OCI-M1 (cell line): ENCODE measurements at regions not wholly inside any gene's neighbourhood (a gene's known extent, or its start where the extent isn't known, plus 50 kb on each side); places are given as distances from the start of the nearest gene placed in this dataset.
"Not testable (repeated sequence)": the region's sequence is repeated elsewhere in the genome, so short reads cannot be mapped to it uniquely, and the experiment has no call there.

ENCODE experiments used
- DNase-seq: peaks from one replicate; lab custom pipeline; 2025; lab: John Stamatoyannopoulos, UW

DNA sequence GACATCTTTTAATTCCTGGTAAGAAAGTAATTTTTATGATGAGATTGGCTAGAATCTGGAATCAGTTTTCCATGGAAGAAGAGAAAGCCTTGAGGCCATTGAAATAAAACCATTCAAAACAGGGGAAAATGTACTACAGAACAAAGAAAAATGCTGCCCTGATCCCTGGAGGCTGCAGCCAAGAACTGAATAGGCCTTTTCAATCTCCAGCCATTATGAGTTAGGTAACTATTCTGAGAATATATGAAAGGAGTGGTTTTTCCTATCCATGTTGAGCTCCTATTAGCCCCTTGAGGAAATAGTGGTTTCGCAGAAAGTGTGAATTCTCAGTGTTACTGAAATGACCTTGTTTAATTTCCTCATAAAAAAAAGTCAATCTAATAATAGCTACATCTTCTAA, 408.5 kb upstream of the GRAMD2B start:
- no peak for DNase-seq

DNA sequence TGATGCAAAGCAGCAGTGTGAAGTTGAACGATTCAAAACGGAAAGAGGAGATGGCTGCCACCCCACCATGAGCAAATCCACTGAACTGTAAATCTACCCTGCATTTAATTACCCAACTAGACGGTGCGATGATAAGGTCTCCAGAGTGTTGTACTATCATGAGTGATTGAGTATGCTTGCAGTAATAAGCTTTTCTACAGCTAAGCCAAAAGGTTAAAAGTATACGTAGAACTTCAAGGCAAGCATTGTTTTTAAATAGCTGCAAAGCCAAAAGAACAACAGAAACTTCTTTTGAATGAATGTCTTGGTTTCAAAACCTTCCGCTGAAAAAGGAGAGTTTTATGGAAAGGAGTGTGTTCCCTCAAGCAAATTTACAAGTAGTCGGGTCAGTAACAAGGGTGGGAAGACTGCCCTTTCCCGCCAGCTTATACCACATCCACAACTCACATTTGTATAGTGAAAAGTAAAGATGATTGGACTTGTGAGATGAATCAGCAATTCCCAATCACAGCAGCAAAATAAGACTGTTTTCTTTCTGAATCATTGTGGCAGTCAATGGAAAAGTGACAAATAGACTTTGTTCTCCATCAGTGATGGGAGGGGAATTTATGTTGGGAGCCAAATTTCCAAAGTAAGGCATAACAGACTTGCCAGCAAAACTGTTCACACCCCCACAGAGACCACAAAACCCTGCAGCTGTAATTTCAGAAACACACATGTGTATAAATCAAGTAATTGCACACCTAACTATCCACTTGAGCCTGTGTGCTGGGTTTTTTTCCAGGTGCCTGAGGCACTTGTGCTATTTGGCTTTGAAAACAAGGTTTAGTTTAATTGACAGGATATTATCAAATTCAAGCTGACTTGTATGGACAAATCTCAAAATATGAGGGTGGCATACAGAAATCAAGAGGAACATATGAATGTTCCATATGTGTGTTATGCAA, 407.7 kb upstream of the GRAMD2B start:
- DNase-seq: no peak

DNA sequence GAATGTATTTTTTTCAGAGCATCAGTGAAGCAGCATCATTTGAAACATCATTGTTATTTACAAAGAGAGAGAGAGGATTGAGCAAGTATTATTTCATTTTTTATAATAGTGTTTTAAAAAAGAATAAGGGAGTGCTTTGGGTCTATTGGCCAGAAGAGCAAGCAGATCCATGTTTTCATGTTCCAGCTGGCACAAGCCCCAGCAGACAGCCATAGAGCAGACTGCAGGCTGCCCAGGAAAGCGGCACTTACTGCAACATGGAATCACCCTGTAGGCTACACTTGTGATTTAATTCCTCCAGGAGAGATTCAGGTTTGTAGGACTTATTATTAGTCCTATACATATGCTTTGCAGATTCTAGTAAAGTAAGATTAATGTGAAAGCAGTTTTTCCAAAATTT, 407.0 kb upstream of the GRAMD2B start:
- no peak for DNase-seq

DNA sequence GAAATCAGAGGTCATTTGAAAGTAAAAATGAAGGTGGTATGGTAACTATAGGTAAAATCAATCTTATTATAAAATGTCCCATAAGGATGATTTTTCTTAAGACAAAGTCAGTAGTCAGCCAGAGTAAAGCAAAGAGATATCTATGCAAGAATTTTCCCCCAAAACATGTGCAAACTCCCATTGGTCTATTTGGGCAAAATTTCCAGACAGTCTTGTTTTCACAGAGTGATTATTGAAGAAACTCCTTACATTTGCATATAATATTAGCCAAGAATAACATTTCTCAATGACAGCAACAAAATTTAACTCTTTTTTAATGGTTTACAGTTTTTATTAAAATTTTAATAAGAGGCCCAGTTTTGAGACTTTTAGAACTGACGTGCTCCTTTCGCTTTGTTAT, 406.1 kb upstream of the GRAMD2B start:
- DNase-seq: no peak

DNA sequence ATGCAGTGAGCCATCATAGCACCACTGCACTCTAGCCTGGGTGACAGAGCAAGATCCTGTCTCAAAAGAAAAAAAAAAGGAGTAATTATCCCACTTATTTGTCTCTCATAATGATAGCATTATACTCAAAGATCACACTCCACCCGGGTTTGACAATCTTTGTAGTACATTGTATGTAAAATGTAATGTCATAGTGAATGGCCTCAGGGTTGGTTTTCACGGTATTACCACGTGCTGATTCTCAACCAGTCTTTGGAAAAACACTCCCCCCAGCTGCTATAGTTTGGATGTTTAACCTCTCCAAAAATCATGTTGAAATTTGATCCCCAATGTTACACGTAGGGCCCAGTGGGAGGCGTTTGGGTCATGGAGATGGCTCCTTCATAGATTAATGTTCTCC, 402.4 kb upstream of the GRAMD2B start:
- no peak for DNase-seq

DNA sequence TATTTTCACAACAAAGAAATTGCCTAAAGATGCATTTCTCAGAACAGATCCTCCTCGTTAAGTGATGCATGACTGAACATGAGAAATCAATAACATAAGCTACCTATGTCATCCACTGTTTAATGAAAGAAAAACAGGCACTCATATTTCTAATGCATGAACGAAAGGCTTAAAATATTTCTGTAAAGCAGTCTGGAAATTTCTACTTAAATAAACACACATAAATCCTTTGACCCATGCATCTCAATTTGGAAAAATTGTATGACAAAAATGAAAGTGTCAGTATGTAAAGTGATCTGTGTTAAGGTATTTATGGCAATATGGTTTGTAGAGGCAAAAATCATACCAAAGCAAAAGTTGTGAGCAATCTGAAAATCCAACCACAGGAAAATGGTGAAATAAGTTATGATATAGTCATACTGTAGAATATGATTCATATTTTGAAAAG, 399.2 kb upstream of the GRAMD2B start:
- DNase-seq: no peak

DNA sequence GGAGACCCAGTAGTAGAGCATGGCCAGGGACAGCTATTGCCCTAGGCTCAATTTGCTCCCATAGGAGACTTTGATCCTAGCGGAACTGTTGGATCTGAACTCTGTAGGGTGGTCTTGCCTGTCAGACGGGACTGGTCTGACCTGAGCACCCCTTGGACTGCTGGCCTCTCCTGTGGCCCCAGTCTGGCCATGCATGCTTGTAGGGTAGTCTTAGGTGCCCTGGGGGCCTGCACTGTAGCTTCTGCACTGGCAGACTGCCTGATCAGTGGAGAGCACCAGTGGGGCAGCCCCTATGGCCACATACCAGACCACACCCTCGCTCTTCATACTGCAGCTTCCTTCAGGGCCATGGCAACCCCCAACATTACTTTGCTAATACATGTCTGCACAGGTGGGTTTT, 396.1 kb upstream of the GRAMD2B start:
- no peak for DNase-seq

DNA sequence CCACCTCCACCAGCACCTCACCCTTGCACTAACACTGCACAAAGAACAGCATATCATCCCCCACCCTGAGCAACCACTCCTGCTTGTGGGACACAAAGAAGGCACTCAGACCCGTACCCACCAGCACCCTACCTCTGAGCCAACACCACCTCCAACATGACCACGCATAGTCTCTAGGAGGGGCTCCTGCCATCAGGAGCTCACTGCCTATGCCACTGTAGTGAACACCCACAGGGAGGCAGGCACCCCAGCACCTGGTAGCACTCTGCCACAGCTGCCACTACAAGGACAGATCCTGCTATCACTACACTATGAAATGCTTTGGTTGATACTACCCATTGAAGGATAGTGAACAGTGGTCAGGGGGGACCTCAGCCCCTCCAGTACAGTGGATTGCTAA, 395.6 kb upstream of the GRAMD2B start:
- DNase-seq: no peak

DNA sequence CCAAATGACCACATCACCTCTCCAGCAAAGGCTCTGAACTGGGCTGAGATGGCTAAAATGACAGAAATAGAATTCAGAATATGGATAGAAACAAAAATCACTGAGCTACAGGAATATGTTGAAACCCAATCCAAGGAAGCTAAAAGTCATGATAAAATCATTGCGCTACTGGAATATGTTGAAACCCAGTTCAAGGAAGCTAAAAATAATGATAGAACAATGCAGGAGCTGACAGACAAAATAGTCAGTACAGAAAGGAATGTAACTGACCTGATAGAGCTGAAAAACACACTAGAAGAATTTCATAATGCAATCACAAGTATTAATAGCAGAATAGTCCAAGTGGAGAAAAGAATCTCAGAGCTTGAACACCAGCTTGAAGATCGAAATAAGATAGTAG, 394.9 kb upstream of the GRAMD2B start:
- no peak for DNase-seq

DNA sequence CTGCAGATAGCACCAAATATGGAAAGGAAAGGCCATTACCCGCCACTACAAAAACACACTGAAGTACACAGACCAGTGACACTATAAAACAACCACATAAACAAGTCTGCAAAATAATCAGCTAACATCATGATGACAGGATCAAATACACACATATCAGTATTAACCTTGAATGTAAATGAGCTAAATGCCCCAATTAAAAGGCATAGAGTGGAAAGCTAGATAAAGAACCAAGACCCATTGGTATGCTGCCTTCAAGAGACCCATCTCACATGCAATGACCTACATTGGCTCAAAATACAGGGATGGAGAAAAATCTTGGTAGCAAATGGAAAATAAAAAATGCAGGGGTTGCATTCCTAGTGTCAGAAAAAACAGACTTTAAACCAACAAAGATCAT, 393.9 kb upstream of the GRAMD2B start:
- DNase-seq: not testable (repeated sequence)

DNA sequence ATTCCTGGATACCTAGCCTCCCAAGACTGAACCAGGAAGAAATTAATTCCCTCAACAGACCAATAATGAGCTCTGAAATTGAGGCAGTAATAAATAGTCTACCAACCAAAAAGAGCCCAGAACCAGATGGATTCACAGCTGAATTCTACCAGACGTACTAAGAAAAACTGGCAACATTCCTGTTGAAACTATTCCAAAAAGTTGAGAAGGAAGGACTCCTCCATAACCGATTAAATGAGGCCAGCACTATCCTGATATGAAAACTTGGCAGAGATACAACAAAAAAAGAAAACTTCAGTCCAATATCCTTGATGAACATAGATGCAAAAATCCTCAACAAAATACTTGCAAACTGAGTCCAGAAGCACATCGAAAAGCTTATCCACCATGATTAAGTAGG, 392.5 kb upstream of the GRAMD2B start:
- DNase-seq: no peak

DNA sequence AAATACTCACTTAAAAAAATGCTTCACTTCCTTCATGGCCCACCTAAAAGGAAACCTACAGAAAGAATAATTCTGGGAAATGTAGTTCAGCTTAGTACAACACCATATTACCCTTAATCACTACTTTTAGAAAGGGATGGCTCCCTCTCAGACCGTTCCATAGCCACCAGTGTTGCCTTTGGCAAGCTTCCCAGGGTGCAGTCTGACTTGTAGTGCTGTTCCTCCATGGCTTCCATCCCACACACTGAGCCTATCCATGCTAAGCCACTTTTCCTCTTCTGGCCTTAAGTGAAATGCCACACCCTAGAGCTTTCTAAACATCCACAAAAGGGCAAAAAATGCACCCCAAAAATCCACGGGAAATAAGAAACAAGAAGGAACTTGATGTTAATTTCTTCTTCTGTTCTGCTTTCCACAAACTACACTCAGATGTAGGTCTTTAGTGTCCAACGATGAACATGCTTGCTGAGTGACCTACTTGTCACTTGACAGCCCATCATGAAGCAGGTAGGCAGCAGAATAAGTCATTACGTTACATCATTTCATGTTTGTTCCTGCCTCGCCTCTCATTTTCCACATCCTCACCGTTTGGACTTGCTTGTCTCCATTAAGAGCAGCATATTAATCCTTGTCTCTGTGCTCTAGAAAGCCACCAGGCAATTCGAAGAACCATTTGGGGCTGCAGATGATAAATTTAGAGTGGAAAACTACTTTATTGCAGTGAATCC, 391.1 kb upstream of the GRAMD2B start:
- no peak for DNase-seq

DNA sequence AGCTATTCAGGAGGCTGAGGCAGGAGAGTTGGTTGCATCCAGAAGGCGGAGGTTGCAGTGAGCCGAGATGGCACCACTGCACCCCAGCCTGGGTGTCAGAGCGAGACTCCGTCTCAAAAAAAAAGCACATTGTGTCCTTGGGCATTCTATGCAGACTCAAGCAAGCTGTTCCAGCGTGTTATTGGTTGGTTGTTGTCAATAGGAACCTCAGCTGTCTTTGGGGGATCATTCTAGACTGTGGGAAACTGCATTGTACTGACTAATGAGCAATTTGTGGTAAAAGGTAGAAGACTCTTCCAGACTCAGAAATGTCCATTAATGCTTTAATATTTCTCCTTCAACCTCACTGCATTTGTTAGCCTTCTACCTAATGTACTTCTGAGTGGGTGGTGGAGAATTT, 379.5 kb upstream of the GRAMD2B start:
- DNase-seq: no peak

DNA sequence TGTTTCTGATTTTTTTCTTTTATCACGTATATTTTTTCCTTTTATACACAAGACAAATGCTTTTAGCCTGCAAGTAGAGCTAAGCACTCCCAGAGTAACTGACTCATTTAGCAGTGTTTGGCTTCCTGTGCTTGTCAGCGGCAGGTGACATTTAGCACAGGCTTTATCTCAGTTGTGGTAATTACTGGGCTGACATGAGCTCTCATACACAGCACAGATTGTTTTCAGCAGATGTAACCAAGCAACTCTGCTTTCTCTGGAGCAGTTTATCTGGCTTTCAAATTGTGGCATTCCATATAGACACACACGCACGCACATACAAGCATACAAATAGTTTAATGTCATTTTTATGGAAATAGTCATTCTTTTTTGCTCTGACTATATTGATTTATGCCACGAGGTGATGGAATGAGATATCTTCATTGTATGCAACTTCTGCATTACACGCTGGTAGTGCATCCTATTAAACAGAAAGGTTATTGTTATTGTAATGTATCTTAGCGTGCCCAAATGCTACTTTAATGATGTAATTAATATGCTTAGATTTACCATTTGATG, 379.0 kb upstream of the GRAMD2B start:
- no peak for DNase-seq

DNA sequence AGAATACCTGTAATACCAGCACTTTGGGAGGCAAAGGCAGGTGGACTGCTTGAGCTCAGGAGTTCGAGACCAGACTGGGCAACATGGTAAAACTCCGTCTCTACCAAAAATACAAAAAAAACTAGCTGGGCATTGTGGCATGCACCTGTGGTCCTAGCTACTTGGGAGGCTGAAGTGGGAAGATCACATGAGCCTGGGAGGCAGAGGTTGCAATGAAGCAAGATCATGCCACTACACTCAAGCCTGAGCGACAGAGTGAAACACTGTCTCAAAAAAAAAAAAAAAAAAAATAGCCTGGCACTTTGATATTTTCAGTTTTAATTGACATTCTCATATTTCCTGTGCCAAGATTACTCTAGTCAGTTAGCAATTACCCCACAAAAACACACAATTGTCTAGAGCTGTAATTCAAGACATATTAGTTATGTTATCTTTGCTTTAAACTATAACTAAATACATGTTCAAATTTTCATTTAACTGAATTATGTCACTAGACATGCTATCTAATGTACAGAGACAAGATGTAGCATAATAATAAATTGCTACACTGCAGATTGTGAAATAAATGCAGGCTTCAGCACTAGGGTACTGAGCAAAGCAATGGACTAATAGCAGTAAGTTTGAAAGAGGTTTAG, 378.2 kb upstream of the GRAMD2B start:
- no peak for DNase-seq

DNA sequence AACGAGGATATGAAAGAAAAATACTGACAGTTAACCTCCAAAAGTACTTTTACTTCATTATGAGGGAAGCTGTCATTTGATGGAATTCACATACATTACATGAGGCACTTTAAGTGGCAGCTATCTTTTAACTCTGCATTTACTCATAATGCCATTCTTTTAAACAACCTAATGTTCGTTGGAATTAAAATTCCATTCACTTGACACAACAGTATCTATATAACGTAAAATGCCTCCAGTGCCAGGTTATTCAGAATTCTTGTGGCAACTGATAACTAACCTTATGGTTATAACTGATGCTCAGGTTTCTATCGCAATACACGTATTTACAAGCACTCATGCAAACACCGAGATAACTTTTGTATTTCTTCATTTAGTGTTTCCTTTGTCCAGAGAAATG, 376.9 kb upstream of the GRAMD2B start:
- no peak for DNase-seq

DNA sequence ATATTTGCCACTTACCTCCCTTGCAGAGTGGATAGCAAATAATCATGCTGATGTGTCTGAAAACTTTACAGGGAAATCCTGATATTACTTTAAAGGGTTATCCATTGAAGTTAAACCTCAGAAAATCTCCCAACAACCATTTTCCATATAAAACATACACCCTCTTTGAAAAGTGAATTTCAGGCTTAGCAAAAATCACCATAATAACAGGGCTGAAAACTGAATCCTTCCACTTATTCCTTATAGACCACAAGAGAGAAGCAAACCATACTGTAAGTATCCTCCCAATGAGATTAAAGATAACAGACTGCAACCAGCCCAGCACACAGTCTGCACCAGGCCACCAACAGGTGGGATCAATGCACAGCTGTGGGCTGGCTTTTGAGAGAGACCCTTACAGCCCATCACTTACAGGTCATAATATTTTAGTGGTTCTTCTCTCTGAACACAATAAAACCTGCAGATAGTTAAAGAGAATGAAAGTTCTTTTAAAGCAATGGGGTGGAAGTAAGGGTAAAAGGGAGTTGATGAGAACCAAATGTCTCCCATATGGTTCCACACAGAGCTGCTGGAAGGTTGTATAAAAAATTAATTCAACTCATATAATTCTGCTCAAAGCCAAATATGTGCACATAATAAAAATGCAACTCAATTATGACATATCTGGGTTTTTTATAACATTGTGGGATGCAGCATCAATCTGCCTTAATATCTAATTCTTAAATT, 376.2 kb upstream of the GRAMD2B start:
- no peak for DNase-seq

DNA sequence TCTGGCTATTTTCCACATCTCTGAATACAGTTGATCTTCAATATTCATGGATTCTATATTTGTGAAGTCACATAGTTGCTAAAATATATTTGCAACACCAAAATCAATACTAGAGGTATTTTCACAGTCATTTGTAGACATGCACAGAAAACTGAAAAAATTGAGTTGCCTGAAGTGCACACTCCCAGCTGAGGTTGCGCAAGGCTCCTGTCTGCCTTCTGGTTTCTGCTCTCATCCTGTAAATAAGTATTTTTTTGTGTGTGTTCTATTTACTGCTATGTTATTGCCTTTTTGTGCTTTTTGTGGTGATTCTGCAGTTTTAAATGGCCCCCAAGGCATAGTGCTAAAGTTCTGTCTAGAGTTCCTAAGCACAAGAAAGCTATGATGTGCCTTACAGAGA, 371.1 kb upstream of the GRAMD2B start:
- DNase-seq: no peak

DNA sequence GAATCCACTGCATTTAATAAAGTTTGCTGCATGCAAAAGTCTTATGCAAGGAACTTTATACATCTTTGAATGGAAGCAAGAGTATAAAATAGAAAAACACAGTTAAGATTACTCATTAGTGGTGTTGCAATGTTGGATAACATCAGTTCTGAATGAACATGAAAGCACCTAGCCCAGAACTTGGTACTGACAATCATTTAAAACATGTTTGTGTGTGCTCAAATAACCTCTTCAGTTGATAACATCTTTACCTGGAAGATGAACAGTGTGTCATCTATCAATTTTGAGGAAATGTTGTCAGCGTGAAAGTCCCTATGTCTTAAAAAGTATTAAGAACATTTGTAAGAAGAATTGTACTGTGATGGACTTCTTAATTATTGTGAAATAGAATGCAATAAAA, 370.4 kb upstream of the GRAMD2B start:
- no peak for DNase-seq

DNA sequence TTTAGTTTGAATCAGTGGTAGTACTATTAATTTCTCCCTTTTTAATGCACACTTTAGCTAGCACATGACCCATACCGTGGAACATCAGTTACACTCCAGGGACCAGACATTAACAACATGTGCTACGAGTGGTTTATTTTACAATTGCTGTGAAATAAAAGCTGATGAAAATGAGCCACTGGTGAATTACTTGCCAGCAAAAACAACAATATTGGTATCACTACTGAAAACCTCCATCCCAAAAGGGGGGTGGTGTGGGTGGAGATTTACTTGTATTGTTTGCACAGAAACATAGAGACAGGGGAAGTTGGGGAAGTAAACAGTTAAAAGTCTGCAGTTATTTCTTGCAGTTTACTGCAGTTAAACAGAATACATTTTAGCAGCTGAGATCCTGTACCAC, 369.6 kb upstream of the GRAMD2B start:
- no peak for DNase-seq

DNA sequence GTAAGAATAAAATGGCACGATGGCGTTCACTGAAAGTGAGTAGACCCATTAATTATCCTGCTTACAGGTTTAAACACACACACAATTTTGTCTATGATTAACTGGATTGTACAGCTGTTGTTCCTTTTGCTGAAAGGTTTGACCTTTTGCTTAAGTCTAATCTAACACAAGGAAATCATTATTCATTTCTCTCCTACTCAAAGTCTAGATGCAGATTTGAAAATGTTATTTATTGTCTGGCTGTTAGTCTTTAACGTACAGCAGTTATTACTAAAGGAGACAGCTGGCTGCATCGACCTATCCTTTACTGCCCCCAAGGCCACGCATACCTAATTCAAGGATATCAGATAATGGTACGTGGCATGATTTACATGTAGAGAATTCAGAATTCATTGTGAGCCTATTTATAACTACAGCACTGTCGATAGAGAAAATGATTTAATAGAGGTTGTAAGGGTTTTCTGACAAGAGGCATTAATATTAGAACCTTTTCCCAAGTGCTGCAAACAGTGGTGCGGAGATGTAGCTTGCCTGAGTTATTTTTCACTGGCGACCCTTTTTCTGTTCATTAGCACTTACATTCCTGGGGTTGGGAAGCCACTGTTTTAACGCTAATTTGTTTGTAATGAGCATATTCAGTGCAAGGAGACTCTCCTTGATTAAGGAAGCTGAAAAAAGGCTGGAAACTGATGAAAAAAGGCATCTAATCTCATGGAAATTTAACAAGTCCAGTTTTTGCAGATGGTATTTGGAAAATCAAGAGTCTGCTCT, 368.4 kb upstream of the GRAMD2B start:
- no peak for DNase-seq
